K562 (cell line): ENCODE measurements at regions not wholly inside any gene's neighbourhood (a gene's known extent, or its start where the extent isn't known, plus 50 kb on each side); places are given as distances from the start of the nearest gene placed in this dataset.

Source experiments
- CBFA2T3 ChIP-seq: fragments of 450-650 bp; IDR thresholded peaks from 2 replicates; pipeline ENCODE4 v1.6.1; 2017
- CBX5 ChIP-seq: IDR thresholded peaks from 2 replicates; pipeline ENCODE4 v1.6.1; 2014; ENCODE audit warnings: low read depth, borderline replicate concordance
- CHCHD3 ChIP-seq: fragments of 250-450 bp; sonication (Bioruptor Pico); IDR thresholded peaks from 2 replicates; pipeline ENCODE4 v2.1.2; 2022; ENCODE audit warnings: mild to moderate bottlenecking
- CREB3L1 ChIP-seq: fragments of 450-650 bp; IDR thresholded peaks from 2 replicates; pipeline ENCODE4 v1.6.1; 2014; ENCODE audit warnings: low read depth, mild to moderate bottlenecking, moderate library complexity, borderline replicate concordance
- DMBX1 ChIP-seq: fragments of 250-450 bp; sonication (Bioruptor Pico); IDR thresholded peaks from 2 replicates; pipeline ENCODE4 v1.8.0; 2022; ENCODE audit warnings: inconsistent platforms, mild to moderate bottlenecking, moderate library complexity, borderline replicate concordance
- GATAD2B ChIP-seq: fragments of 450-650 bp; IDR thresholded peaks from 2 replicates; pipeline ENCODE4 v1.6.1; 2017; ENCODE audit warnings: mild to moderate bottlenecking, borderline replicate concordance
- HIVEP1 ChIP-seq: fragments of 250-450 bp; sonication (Bioruptor Pico); IDR thresholded peaks from 2 replicates; pipeline ENCODE4 v1.4.0; 2020; ENCODE audit warnings: mild to moderate bottlenecking
- NR0B1 ChIP-seq: fragments of 450-650 bp; IDR thresholded peaks from one replicate; pipeline ENCODE4 v1.6.1; 2018; ENCODE audit warnings: mild to moderate bottlenecking, moderate library complexity; ENCODE audit not compliant: partially characterized antibody
- NR4A1 ChIP-seq, 2 experiments: fragments of 250-450 bp in 1 of 2; fragments of 450-650 bp in 1 of 2; sonication (Bioruptor Pico) in 1 of 2; IDR thresholded peaks; 2 replicates each; pipeline versions ENCODE4 v1.4.0 to v1.6.1; 2016 to 2020; ENCODE audit warnings: mild to moderate bottlenecking in 2 of 2, missing compliant biosample characterization in 1 of 2, missing genetic modification characterization in 1 of 2, moderate library complexity in 1 of 2
- RAD51 ChIP-seq: fragments of 450-650 bp; IDR thresholded peaks from 2 replicates; pipeline ENCODE4 v1.7.1; 2016; ENCODE audit warnings: low read depth, mild to moderate bottlenecking, borderline replicate concordance
- TARDBP ChIP-seq: fragments of 450-650 bp; IDR thresholded peaks from 2 replicates; pipeline ENCODE4 v1.6.1; 2016
- ZBTB34 ChIP-seq: fragments of 250-450 bp; sonication (Bioruptor Pico); IDR thresholded peaks from 2 replicates; pipeline ENCODE4 v1.8.0; 2021; ENCODE audit warnings: mild to moderate bottlenecking, moderate library complexity
- ZNF408 ChIP-seq: fragments of 250-450 bp; sonication (Bioruptor Pico); IDR thresholded peaks from 2 replicates; pipeline ENCODE4 v1.4.0; 2020; ENCODE audit warnings: low read depth, mild to moderate bottlenecking, moderate library complexity

- no peak for TF ChIP-seq CREB3L1
- no peak for TF ChIP-seq GATAD2B
- no peak for TF ChIP-seq ZNF408
- no peak for TF ChIP-seq TARDBP
- TF ChIP-seq CBFA2T3: no peak
- no peak for TF ChIP-seq CHCHD3 (CRISPR knock-in tag)
- no peak for TF ChIP-seq NR0B1
- no peak for TF ChIP-seq RAD51
- TF ChIP-seq CBX5: no peak
- TF ChIP-seq ZBTB34 (CRISPR knock-in tag): no peak
- no peak for TF ChIP-seq HIVEP1
- no peak for TF ChIP-seq NR4A1 (CRISPR knock-in tag; IDR thresholded peaks at IDR 0.05)
- TF ChIP-seq NR4A1 (tag; IDR thresholded peaks at IDR 0.05): no peak
- TF ChIP-seq DMBX1 (CRISPR knock-in tag): no peak
Observed at GRCh38 chr2:51424418-51424817, 392.5 kb upstream of the NRXN1 start (continued).
